ENCODE measurements at regions not wholly inside any gene's neighbourhood (a gene's known extent, or its start where the extent isn't known, plus 50 kb on each side); places are given as distances from the start of the nearest gene placed in this dataset.

- TF ChIP-seq ZNF280C (tag by site-specific recombination; IDR thresholded peaks at IDR 0.05) (no peak), ZBTB10 (tag by site-specific recombination; IDR thresholded peaks at IDR 0.05) (no peak), ZNF202 (tag by site-specific recombination; IDR thresholded peaks at IDR 0.05; ENCODE audit: borderline replicate concordance) (no peak), ZNF157 (tag by site-specific recombination; IDR thresholded peaks at IDR 0.05) (no peak), GLIS1 (tag by site-specific recombination; IDR thresholded peaks at IDR 0.05) (no peak), ZSCAN16 (tag by site-specific recombination; IDR thresholded peaks at IDR 0.05) (no peak), ZNF140 (tag by site-specific recombination; IDR thresholded peaks at IDR 0.05) (no peak), ZNF580 (tag by site-specific recombination; IDR thresholded peaks at IDR 0.05) (no peak), FEZF1 (tag by site-specific recombination; IDR thresholded peaks at IDR 0.05) (no peak), KLF16 (tag by site-specific recombination; IDR thresholded peaks at IDR 0.05) (no peak)
Observed at GRCh38 chr11:90855531-90855930, 632.7 kb upstream of the CHORDC1 start (continued).

GRCh38 chr11:90851196-90851595 lies 628.3 kb upstream of the CHORDC1 start:
- CTCF ChIA-PET: no interaction called here
- POLR2A ChIA-PET: no interaction called here

More at GRCh38 chr11:90851196-90851595, 628.3 kb upstream of the CHORDC1 start:
- Histone ChIP-seq H3K9me3 (ENCODE audit: control insufficient read depth, insufficient read depth, low read depth, low read length) (no peaks in the 10 kb centered on the region), H3K36me3 (ENCODE audit: control insufficient read depth in 2 of 2, insufficient read depth in 1 of 2, low read length in 2 of 2) (no peaks in the 10 kb centered on the region), H3K4me3 (ENCODE audit: low read depth, low read length) (no peak overlapping the region), H3K4me1 (ENCODE audit: control insufficient read depth, insufficient read depth, low read length) (no peaks in the 10 kb centered on the region), H3K27ac (ENCODE audit: extremely low read depth, low read depth, low read length) (no peak overlapping the region)
- TF ChIP-seq ZNF580 (tag by site-specific recombination; IDR thresholded peaks at IDR 0.05) (no peak), SETDB1 (IDR thresholded peaks at IDR 0.05; ENCODE audit: insufficient read length, low read length) (no peak), ZNF621 (tag by site-specific recombination; IDR thresholded peaks at IDR 0.05) (no peak), ZNF600 (tag by site-specific recombination; IDR thresholded peaks at IDR 0.05) (no peak), ZNF341 (tag by site-specific recombination; IDR thresholded peaks at IDR 0.05; ENCODE audit: low read depth) (no peak), ZNF138 (tag by site-specific recombination; IDR thresholded peaks at IDR 0.05; ENCODE audit: borderline replicate concordance) (no peak), ZBTB7A (tag by site-specific recombination; IDR thresholded peaks at IDR 0.05; ENCODE audit: low read depth) (no peak), KLF10 (tag by site-specific recombination; IDR thresholded peaks at IDR 0.05) (no peak), ZNF558 (tag by site-specific recombination; IDR thresholded peaks at IDR 0.05) (no peak), KLF16 (tag by site-specific recombination; IDR thresholded peaks at IDR 0.05) (no peak), TSHZ1 (tag by site-specific recombination; IDR thresholded peaks at IDR 0.05; ENCODE audit: borderline replicate concordance) (no peak), ZNF645 (tag by site-specific recombination; IDR thresholded peaks at IDR 0.05) (no peak)
